Endothelial cell (in vitro differentiated cells): ENCODE measurements at regions not wholly inside any gene's neighbourhood (a gene's known extent, or its start where the extent isn't known, plus 50 kb on each side); places are given as distances from the start of the nearest gene placed in this dataset.

ENCODE experiments used
- DNase-seq: peaks from one replicate; pipeline ENCODE4 v3.0.0; 2021; ENCODE audit warnings: low spot score
- H3K27ac Mint-ChIP-seq: one replicate; pipeline ENCODE4 v1.8.0; 2021; ENCODE audit warnings: mixed read lengths, inconsistent platforms; ENCODE audit not compliant: unreplicated experiment
- H3K27me3 Mint-ChIP-seq: one replicate; pipeline ENCODE4 v1.8.0; 2021; ENCODE audit warnings: mild to moderate bottlenecking, moderate library complexity, mixed read lengths, inconsistent platforms; ENCODE audit not compliant: unreplicated experiment
- H3K36me3 Mint-ChIP-seq: one replicate; pipeline ENCODE4 v1.8.0; 2021; ENCODE audit warnings: mild to moderate bottlenecking, low read depth, mixed read lengths, inconsistent platforms; ENCODE audit not compliant: unreplicated experiment
- H3K4me1 Mint-ChIP-seq: one replicate; pipeline ENCODE4 v1.8.0; 2021; ENCODE audit warnings: mild to moderate bottlenecking, mixed read lengths, inconsistent platforms; ENCODE audit not compliant: unreplicated experiment
- H3K4me3 Mint-ChIP-seq: one replicate; pipeline ENCODE4 v1.8.0; 2021; ENCODE audit warnings: mild to moderate bottlenecking, mixed read lengths, inconsistent platforms; ENCODE audit not compliant: unreplicated experiment
- H3K9me3 Mint-ChIP-seq: one replicate; pipeline ENCODE4 v1.8.0; 2021; ENCODE audit warnings: mixed read lengths, inconsistent platforms; ENCODE audit not compliant: unreplicated experiment
- CTCF ChIP-seq: fragments of 200-600 bp; sonication (generic); IDR thresholded peaks from one replicate; pipeline ENCODE4 v1.5.0; 2021; ENCODE audit warnings: antibody characterized with exemption; ENCODE audit not compliant: unreplicated experiment

- no peak overlapping the region for H3K4me3 Mint-ChIP-seq
- no peaks in the 10 kb centered on the region for H3K27me3 Mint-ChIP-seq
- no peaks in the 10 kb centered on the region for H3K36me3 Mint-ChIP-seq
- H3K27ac Mint-ChIP-seq, result peak overlapping the region; percentile 32
- H3K4me1 Mint-ChIP-seq, result peaks cover 14% of the 10 kb centered on the region
- no peak for DNase-seq
- no peak for TF ChIP-seq CTCF
- H3K9me3 Mint-ChIP-seq, result no peaks in the 10 kb centered on the region
Observed at GRCh38 chr2:224146356-224147160, 107.5 kb upstream of the SERPINE2 start.

- peaks cover 14% of the 10 kb centered on the region for H3K4me1 Mint-ChIP-seq
- no peak for TF ChIP-seq CTCF
- no peaks in the 10 kb centered on the region for H3K27me3 Mint-ChIP-seq
- peak overlapping the region; percentile 32 for H3K27ac Mint-ChIP-seq
- no peaks in the 10 kb centered on the region for H3K9me3 Mint-ChIP-seq
- no peak for DNase-seq
- H3K36me3 Mint-ChIP-seq, result no peaks in the 10 kb centered on the region
- H3K4me3 Mint-ChIP-seq, result no peak overlapping the region
Observed at GRCh38 chr2:224145751-224146355, 106.8 kb upstream of the SERPINE2 start.

- TF ChIP-seq CTCF, result no peak
- Mint-ChIP-seq H3K27me3 (peaks cover 2% of the 10 kb centered on the region), H3K4me3 (no peak overlapping the region), H3K9me3 (no peaks in the 10 kb centered on the region), H3K27ac (no peak overlapping the region), H3K4me1 (peaks cover 14% of the 10 kb centered on the region), H3K36me3 (peaks cover 4% of the 10 kb centered on the region)
- no peak for DNase-seq
Observed at GRCh38 chr2:224143526-224143925, 104.4 kb upstream of the SERPINE2 start.

- Mint-ChIP-seq H3K36me3 (peaks cover 4% of the 10 kb centered on the region), H3K27ac (no peak overlapping the region), H3K9me3 (no peaks in the 10 kb centered on the region), H3K4me3 (no peak overlapping the region), H3K27me3 (peaks cover 2% of the 10 kb centered on the region), H3K4me1 (peaks cover 14% of the 10 kb centered on the region)
- no peak for TF ChIP-seq CTCF
- no peak for DNase-seq
Observed at GRCh38 chr2:224142397-224143312, 103.6 kb upstream of the SERPINE2 start.
